GM23338 (cell line): ENCODE measurements at regions not wholly inside any gene's neighbourhood (a gene's known extent, or its start where the extent isn't known, plus 50 kb on each side); places are given as distances from the start of the nearest gene placed in this dataset.

ENCODE experiments used
- ATAC-seq: fragments of 200-7000 bp; cut with Tn5 transposase; 3 replicates; pipeline ENCODE4 v1.9.1; 2020
- DNase-seq: peaks from one replicate; pipeline ENCODE4 v3.0.0-alpha.2; 2015; ENCODE audit warnings: low spot score
- H2AFZ ChIP-seq: fragments of 200-600 bp; sonication (generic); 2 replicates; pipeline ENCODE4 v1.8.0; 2016; ENCODE audit warnings: antibody characterized with exemption, mild to moderate bottlenecking, moderate library complexity
- H3F3A ChIP-seq: fragments of 200-600 bp; sonication (generic); replicated peaks from 2 replicates; pipeline ENCODE4 v1.8.0; 2017; ENCODE audit warnings: antibody characterized with exemption, mixed run types, low read depth
- H3K27ac ChIP-seq: fragments of 200-600 bp; sonication (generic); 2 replicates; pipeline ENCODE4 v1.6.1; 2016; ENCODE audit warnings: low read depth
- H3K27me3 ChIP-seq: fragments of 200-600 bp; sonication (generic); 2 replicates; pipeline ENCODE4 v1.8.0; 2016; ENCODE audit warnings: mild to moderate bottlenecking, mixed run types, moderate library complexity; ENCODE audit not compliant: insufficient read depth
- H3K36me3 ChIP-seq: fragments of 200-600 bp; sonication (generic); 2 replicates; pipeline ENCODE4 v1.8.0; 2016; ENCODE audit warnings: mild to moderate bottlenecking; ENCODE audit not compliant: insufficient read depth
- H3K4me1 ChIP-seq: fragments of 200-600 bp; sonication (generic); 2 replicates; pipeline ENCODE4 v1.8.0; 2016; ENCODE audit warnings: mild to moderate bottlenecking, moderate library complexity; ENCODE audit not compliant: insufficient read depth
- H3K4me2 ChIP-seq: fragments of 200-600 bp; sonication (generic); 2 replicates; pipeline ENCODE4 v1.7.1; 2017; ENCODE audit warnings: mixed run types
- H3K4me3 ChIP-seq: fragments of 200-600 bp; sonication (generic); 2 replicates; pipeline ENCODE4 v1.6.1; 2016; ENCODE audit warnings: mixed run types
- H3K79me2 ChIP-seq: fragments of 200-600 bp; sonication (generic); replicated peaks from 2 replicates; pipeline ENCODE4 v1.8.0; 2017; ENCODE audit warnings: mild to moderate bottlenecking; ENCODE audit not compliant: insufficient read depth
- H3K9me2 ChIP-seq: fragments of 200-600 bp; sonication (generic); 2 replicates; pipeline ENCODE4 v1.8.0; 2017; ENCODE audit not compliant: insufficient read depth
- H4K20me1 ChIP-seq: fragments of 200-600 bp; sonication (generic); replicated peaks from 2 replicates; pipeline ENCODE4 v1.8.0; 2017; ENCODE audit warnings: mild to moderate bottlenecking; ENCODE audit not compliant: insufficient read depth
- H3K27ac Mint-ChIP-seq: 2 replicates; pipeline ENCODE4 v1.8.0; 2020; ENCODE audit warnings: inconsistent platforms, mild to moderate bottlenecking, moderate library complexity, mixed read lengths
- H3K27me3 Mint-ChIP-seq: 3 replicates; pipeline ENCODE4 v1.8.0; 2022; ENCODE audit warnings: low read depth, mild to moderate bottlenecking, moderate library complexity, mixed read lengths, inconsistent platforms; ENCODE audit not compliant: insufficient read depth, poor library complexity
- H3K36me3 Mint-ChIP-seq: 3 replicates; pipeline ENCODE4 v1.8.0; 2021; ENCODE audit warnings: low read depth, mild to moderate bottlenecking, inconsistent platforms, moderate library complexity, mixed read lengths
- H3K4me1 Mint-ChIP-seq: 3 replicates; pipeline ENCODE4 v1.8.0; 2020; ENCODE audit warnings: mild to moderate bottlenecking, inconsistent platforms, mixed read lengths
- H3K4me3 Mint-ChIP-seq: 3 replicates; pipeline ENCODE4 v1.8.0; 2021; ENCODE audit warnings: moderate library complexity, mild to moderate bottlenecking, inconsistent platforms, mixed read lengths
- H3K9me3 Mint-ChIP-seq: 3 replicates; pipeline ENCODE4 v1.8.0; 2020; ENCODE audit warnings: moderate library complexity, mild to moderate bottlenecking, inconsistent platforms, mixed read lengths
- CREB1 ChIP-seq: fragments of 250-450 bp; sonication (Bioruptor Pico); IDR thresholded peaks from 2 replicates; pipeline ENCODE4 v1.5.0; 2020; ENCODE audit warnings: low read depth, mild to moderate bottlenecking, moderate library complexity
- EZH2 ChIP-seq: fragments of 200-600 bp; sonication (generic); IDR thresholded peaks from one replicate; pipeline ENCODE4 v1.8.0; 2017; ENCODE audit warnings: antibody characterized with exemption, mild to moderate bottlenecking, low read depth; ENCODE audit not compliant: unreplicated experiment
- EZH2phosphoT487 ChIP-seq: fragments of 200-600 bp; sonication (generic); IDR thresholded peaks from one replicate; pipeline ENCODE4 v1.8.1; 2018; ENCODE audit warnings: antibody characterized with exemption; ENCODE audit not compliant: unreplicated experiment
- JUNB ChIP-seq: IDR thresholded peaks from one replicate; pipeline ENCODE4 v1.6.1; 2016; ENCODE audit warnings: antibody characterized with exemption; ENCODE audit not compliant: unreplicated experiment
- NANOG ChIP-seq: IDR thresholded peaks from 2 replicates; pipeline ENCODE4 v1.6.1; 2016; ENCODE audit warnings: antibody characterized with exemption, borderline replicate concordance
- ZNF114 ChIP-seq: fragments of 250-450 bp; sonication (Bioruptor Pico); IDR thresholded peaks from 2 replicates; pipeline ENCODE4 v1.5.0; 2020; ENCODE audit warnings: mild to moderate bottlenecking, moderate library complexity
- ZNF462 ChIP-seq: fragments of 250-450 bp; sonication (Bioruptor Pico); IDR thresholded peaks from 2 replicates; pipeline ENCODE4 v1.5.0; 2020; ENCODE audit warnings: mild to moderate bottlenecking, moderate library complexity
- TF ChIP-seq, protein P1 (sequence below), 2 experiments: fragments of 200-600 bp in 1 of 2; sonication (generic) in 1 of 2; conservative IDR thresholded peaks; 2 replicates each; pipeline versions ENCODE4 v1.5.1 to v1.6.1; 2016 to 2017; ENCODE audit warnings: antibody characterized with exemption in 2 of 2, low read depth in 2 of 2, mild to moderate bottlenecking in 2 of 2, moderate library complexity in 1 of 2

DNA sequence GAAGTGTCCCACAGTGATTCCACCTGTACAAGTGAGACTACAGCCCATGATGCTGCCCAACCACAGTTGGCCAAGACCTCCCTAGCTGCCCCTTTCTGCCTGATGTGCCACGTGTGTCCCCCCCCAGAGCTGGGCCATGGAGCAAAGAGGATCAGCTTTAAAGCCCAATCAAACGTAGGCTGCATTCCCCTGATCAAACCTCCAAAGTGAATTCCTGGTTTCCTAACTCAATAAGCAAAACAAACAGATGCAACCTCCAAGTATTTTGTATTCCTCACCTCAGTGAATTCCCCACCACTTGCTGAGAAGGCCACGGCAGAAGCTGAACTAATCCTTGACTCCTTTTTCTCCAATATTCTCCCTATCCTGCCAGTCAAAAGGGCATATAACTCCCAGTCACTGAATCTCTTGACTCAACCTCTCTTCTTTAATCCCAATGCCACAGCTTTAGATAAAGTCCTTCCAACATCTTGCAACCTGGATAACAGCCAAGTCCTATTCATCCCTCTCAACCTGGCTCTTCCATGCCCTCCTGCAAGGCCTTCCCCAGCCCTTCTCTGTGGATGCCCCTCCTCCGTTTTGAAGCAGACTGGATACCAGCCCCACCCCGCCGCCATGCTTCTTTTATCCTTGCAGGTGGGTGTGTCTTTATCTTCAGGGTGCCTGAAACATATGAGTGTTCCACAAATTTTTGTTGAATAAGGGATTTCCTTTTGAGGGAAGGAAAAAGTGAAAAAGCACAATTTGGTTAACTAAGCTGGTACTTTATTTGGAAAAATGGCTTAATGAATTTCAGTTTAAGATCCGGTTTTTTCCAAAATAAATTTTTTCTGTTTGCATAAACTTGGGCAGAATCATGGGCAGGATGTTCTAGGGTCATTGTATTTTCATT is 285.2 kb upstream of the MKLN1 start:
- Histone ChIP-seq H3K4me1 (peaks cover 14% of the 10 kb centered on the region), H3K27ac (peak overlapping the region; percentile 68; the same call in 1 of the 2 replicates), H3K36me3 (no peaks in the 10 kb centered on the region), H3K27me3 (no peaks in the 10 kb centered on the region), H3F3A (no peaks in the 10 kb centered on the region), H4K20me1 (no peaks in the 10 kb centered on the region), H3K9me2 (no peaks in the 10 kb centered on the region), H3K4me3 (no peak overlapping the region), H3K79me2 (peaks cover 35% of the 10 kb centered on the region), H3K4me2 (0 out of 2 replicates have a peak overlapping the region, but pooled peaks have one; percentile 6), H2AFZ (no peak overlapping the region)
- Mint-ChIP-seq H3K36me3 (peaks cover 29% of the 10 kb centered on the region), H3K27me3 (peaks cover 12% of the 10 kb centered on the region), H3K4me3 (no peak overlapping the region; the same call in 2 of the 3 replicates), H3K9me3 (peaks cover 9% of the 10 kb centered on the region), H3K4me1 (peaks cover 17% of the 10 kb centered on the region), H3K27ac (peak overlapping the region; percentile 41; the same call in 1 of the 2 replicates)
- no peak for TF ChIP-seq CREB1 (CRISPR knock-in tag)
- TF ChIP-seq, protein P1, sequence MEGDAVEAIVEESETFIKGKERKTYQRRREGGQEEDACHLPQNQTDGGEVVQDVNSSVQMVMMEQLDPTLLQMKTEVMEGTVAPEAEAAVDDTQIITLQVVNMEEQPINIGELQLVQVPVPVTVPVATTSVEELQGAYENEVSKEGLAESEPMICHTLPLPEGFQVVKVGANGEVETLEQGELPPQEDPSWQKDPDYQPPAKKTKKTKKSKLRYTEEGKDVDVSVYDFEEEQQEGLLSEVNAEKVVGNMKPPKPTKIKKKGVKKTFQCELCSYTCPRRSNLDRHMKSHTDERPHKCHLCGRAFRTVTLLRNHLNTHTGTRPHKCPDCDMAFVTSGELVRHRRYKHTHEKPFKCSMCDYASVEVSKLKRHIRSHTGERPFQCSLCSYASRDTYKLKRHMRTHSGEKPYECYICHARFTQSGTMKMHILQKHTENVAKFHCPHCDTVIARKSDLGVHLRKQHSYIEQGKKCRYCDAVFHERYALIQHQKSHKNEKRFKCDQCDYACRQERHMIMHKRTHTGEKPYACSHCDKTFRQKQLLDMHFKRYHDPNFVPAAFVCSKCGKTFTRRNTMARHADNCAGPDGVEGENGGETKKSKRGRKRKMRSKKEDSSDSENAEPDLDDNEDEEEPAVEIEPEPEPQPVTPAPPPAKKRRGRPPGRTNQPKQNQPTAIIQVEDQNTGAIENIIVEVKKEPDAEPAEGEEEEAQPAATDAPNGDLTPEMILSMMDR (conservative IDR thresholded peaks at IDR 0.05; ENCODE audit: low read depth in 2 of 2), result no peak
- TF ChIP-seq ZNF114 (CRISPR knock-in tag), result no peak
- TF ChIP-seq ZNF462 (CRISPR knock-in tag), result no peak
- no peak for TF ChIP-seq NANOG
- TF ChIP-seq EZH2, result no peak
- TF ChIP-seq EZH2phosphoT487, result no peak
- no peak for TF ChIP-seq JUNB
- ATAC-seq, result peak; percentile 89
- DNase-seq, result peak; percentile 65
